ENCODE measurements at regions not wholly inside any gene's neighbourhood (a gene's known extent, or its start where the extent isn't known, plus 50 kb on each side); places are given as distances from the start of the nearest gene placed in this dataset.
"Not testable (repeated sequence)": the region's sequence is repeated elsewhere in the genome, so short reads cannot be mapped to it uniquely, and the experiment has no call there.

- Histone ChIP-seq H3K27ac (no peak overlapping the region), H3K27me3 (no peaks in the 10 kb centered on the region), H3K36me3 (no peaks in the 10 kb centered on the region), H3K4me3 (no peak overlapping the region), H3K9me3 (no peaks in the 10 kb centered on the region), H3K4me1 (peaks cover 0 to 13% (median 0%) of the 10 kb centered on the region in 4 donors)
- DNase-seq (ENCODE audit: low spot score in 2 of 2) = no peak
- WGBS, 2 donors = 83 to 88% methylated on average over 5 of the region's 5 CpGs
- TF ChIP-seq, protein P1, sequence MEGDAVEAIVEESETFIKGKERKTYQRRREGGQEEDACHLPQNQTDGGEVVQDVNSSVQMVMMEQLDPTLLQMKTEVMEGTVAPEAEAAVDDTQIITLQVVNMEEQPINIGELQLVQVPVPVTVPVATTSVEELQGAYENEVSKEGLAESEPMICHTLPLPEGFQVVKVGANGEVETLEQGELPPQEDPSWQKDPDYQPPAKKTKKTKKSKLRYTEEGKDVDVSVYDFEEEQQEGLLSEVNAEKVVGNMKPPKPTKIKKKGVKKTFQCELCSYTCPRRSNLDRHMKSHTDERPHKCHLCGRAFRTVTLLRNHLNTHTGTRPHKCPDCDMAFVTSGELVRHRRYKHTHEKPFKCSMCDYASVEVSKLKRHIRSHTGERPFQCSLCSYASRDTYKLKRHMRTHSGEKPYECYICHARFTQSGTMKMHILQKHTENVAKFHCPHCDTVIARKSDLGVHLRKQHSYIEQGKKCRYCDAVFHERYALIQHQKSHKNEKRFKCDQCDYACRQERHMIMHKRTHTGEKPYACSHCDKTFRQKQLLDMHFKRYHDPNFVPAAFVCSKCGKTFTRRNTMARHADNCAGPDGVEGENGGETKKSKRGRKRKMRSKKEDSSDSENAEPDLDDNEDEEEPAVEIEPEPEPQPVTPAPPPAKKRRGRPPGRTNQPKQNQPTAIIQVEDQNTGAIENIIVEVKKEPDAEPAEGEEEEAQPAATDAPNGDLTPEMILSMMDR (IDR thresholded peaks at IDR 0.05) = no peak
- TF ChIP-seq EP300 (IDR thresholded peaks at IDR 0.05) (no peak), POLR2A (IDR thresholded peaks at IDR 0.05) (no peak)
These were observed 158.6 kb downstream of the ZNF664 start for GRCh38 chr12:124131659-124132058.

GRCh38 chr12:124132530-124132929 is 159.5 kb downstream of the ZNF664 start:
- peaks cover 0 to 8% (median 0%) of the 10 kb centered on the region in 4 donors for H3K9me3 ChIP-seq
- WGBS, 2 donors = 91 to 92% methylated on average over 2 of the region's 2 CpGs
- H3K4me1 ChIP-seq = peaks cover 0 to 8% (median 0%) of the 10 kb centered on the region in 4 donors
- H3K27me3 ChIP-seq = no peaks in the 10 kb centered on the region
- no peak overlapping the region for H3K4me3 ChIP-seq
- TF ChIP-seq EP300 (IDR thresholded peaks at IDR 0.05) (no peak), POLR2A (IDR thresholded peaks at IDR 0.05) (no peak)
- TF ChIP-seq, protein P1 (IDR thresholded peaks at IDR 0.05) = no peak
- no peak overlapping the region for H3K27ac ChIP-seq
- DNase-seq (ENCODE audit: low spot score in 2 of 2) = no peak
- no peaks in the 10 kb centered on the region for H3K36me3 ChIP-seq

DNA sequence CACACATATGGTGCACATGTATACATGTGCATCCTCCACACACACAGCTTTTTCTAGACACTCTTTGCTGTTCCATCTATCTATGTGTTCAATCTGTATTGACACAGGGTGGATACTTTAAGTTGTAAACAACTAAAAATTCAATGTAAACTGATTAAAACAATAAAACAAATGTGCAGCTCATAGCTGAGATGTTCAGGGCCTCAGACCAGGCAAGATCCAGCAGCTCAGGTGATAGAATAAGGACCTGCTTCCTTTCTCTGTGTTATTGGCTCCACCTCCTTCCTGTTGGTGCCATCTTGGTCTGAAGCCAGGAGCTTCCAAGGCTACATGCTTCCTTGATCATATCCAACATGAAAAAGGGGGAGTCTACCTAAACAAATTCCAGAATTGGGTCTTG is 158.1 kb upstream of the RFLNA start:
- Histone ChIP-seq H3K36me3 (no peaks in the 10 kb centered on the region), H3K4me1 (no peaks in the 10 kb centered on the region), H3K27me3 (no peaks in the 10 kb centered on the region), H3K27ac (no peak overlapping the region), H3K9me3 (peaks cover 0 to 17% (median 0%) of the 10 kb centered on the region in 4 donors), H3K4me3 (no peak overlapping the region)
- DNase-seq (ENCODE audit: low spot score in 2 of 2) = no peak
- TF ChIP-seq POLR2A (IDR thresholded peaks at IDR 0.05) (no peak), EP300 (IDR thresholded peaks at IDR 0.05) (no peak)
- TF ChIP-seq, protein P1 (IDR thresholded peaks at IDR 0.05) = no peak

GRCh38 chr12:124140944-124141486 is 153.9 kb upstream of the RFLNA start:
- 47% methylated on average over 7 of the region's 7 CpGs for WGBS, 2 donors
- no peak for DNase-seq (ENCODE audit: low spot score in 2 of 2)
- Histone ChIP-seq H3K36me3 (no peaks in the 10 kb centered on the region), H3K4me3 (no peak overlapping the region), H3K4me1 (no peaks in the 10 kb centered on the region), H3K27ac (no peak overlapping the region), H3K27me3 (no peaks in the 10 kb centered on the region), H3K9me3 (peaks cover 0 to 31% (median 0%) of the 10 kb centered on the region in 4 donors)
- TF ChIP-seq, protein P1 (IDR thresholded peaks at IDR 0.05) = no peak
- TF ChIP-seq POLR2A (IDR thresholded peaks at IDR 0.05) (no peak), EP300 (IDR thresholded peaks at IDR 0.05) (no peak)

- not testable (repeated sequence) for H3K27ac ChIP-seq; H3K27me3 ChIP-seq; H3K4me1 ChIP-seq; DNase-seq (ENCODE audit: low spot score in 2 of 2); H3K36me3 ChIP-seq; H3K4me3 ChIP-seq
- WGBS, 2 donors = 55 to 63% methylated on average over 3 of the region's 3 CpGs
- peaks cover 0 to 31% (median 0%) of the 10 kb centered on the region in 4 donors for H3K9me3 ChIP-seq
These were observed 153.3 kb upstream of the RFLNA start for GRCh38 chr12:124141611-124142010.

Measured in tibial nerve (tissue), 4 donors.